ENCODE measurements at regions not wholly inside any gene's neighbourhood (a gene's known extent, or its start where the extent isn't known, plus 50 kb on each side); places are given as distances from the start of the nearest gene placed in this dataset.
"Not testable (repeated sequence)": the region's sequence is repeated elsewhere in the genome, so short reads cannot be mapped to it uniquely, and the experiment has no call there.

DNA sequence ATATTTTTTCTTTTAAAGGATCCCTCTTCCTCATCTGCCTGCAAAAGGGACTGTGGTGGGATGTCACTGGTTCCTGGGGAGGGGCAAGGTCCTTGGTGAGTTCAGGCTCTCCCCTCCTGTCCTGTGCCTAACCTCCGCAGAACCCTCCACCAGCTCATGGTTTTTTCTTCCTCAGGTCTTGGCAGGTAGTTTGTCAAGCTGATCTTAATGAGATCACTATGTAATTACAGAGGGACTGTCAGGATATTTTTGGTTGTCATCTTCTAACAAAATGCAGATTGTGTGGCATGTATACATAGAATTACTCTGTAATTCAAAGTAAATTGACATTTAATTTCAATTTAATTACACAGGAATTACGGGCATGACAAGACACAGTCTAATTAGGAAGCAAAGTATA, 150.3 kb upstream of the SEMA6A start:
- TF ChIP-seq ZNF274 (IDR thresholded peaks at IDR 0.05; ENCODE audit: low read depth, low read length) = no peak
- no peak overlapping the region for H3K4me3 ChIP-seq (ENCODE audit: low read length)

- H3K4me3 ChIP-seq (ENCODE audit: low read length) = no peak overlapping the region
- no peak for TF ChIP-seq ZNF274 (IDR thresholded peaks at IDR 0.05; ENCODE audit: low read depth, low read length)
Measured at GRCh38 chr5:116722651-116723050, 148.0 kb upstream of the SEMA6A start.

GRCh38 chr5:116719106-116719505, 144.5 kb upstream of the SEMA6A start:
- no peak overlapping the region for H3K4me3 ChIP-seq (ENCODE audit: low read length)
- no peak for TF ChIP-seq ZNF274 (IDR thresholded peaks at IDR 0.05; ENCODE audit: low read depth, low read length)

GRCh38 chr5:116718317-116718716, 143.7 kb upstream of the SEMA6A start:
- no peak overlapping the region for H3K4me3 ChIP-seq (ENCODE audit: low read length)
- no peak for TF ChIP-seq ZNF274 (IDR thresholded peaks at IDR 0.05; ENCODE audit: low read depth, low read length)

GRCh38 chr5:116709082-116709481, 134.5 kb upstream of the SEMA6A start:
- no peak overlapping the region for H3K4me3 ChIP-seq (ENCODE audit: low read length)
- no peak for TF ChIP-seq ZNF274 (IDR thresholded peaks at IDR 0.05; ENCODE audit: low read depth, low read length)

DNA sequence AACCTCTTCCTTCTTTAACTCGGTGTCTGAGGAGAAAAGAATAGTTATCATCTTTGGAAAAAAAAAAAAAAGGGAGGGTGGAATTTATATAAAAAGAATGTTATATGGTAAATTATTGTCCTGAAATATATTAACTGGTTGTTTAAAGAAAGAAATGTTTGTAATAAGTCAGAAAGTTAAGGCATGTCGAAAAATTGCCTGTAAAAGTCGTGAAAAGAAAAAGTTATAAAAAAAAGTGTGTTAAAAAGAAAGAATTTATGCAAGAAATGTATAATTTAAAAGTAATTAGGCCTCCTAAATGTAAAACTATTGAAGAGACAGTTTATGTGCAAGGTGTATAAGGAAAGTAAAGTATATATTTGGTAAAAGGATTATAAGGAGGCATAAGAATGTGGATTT, 130.5 kb upstream of the SEMA6A start:
- not testable (repeated sequence) for H3K4me3 ChIP-seq (ENCODE audit: low read length)

DNA sequence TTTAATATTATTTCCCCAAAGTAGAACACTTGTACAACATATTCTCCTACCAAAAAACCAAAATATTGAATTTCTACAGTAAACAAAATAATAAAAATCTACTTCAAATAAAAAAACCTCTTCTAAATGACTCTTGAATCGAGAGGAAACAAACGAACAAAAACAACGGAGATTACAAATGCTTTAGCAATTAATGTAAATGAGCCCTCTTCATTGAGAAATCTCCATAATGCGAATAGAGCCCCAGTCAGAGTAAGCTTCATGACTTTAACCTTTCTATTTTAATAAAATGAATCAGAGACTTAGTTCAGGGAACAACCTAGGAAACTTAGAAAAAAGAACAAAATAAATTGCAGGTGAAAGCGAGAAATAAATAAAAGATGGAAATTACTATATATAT, 129.3 kb upstream of the SEMA6A start:
- TF ChIP-seq ZNF274 (IDR thresholded peaks at IDR 0.05; ENCODE audit: low read depth, low read length) = no peak

DNA sequence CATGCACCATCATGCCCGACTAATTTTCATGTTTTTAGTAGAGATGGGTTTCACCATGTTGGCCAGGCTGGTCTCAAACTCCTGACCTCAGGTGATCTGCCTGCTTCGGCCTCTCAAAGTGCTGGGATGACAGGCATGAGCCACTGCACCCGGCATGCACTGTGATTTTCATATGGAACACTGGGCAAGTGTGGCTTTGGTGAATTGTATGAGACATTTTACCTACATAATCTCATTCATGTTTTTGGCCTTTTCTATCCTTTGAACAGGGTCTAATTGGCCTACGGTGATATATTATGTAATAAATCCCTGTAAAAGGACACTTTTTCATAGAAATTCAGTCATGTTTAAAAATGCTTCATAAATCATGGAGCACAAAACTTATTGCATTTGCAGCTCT, 128.7 kb upstream of the SEMA6A start:
- TF ChIP-seq ZNF274 (IDR thresholded peaks at IDR 0.05; ENCODE audit: low read depth, low read length) = no peak
- H3K4me3 ChIP-seq (ENCODE audit: low read length) = no peak overlapping the region

More for the DNA sequence above, 129.3 kb upstream of the SEMA6A start:
- no peak overlapping the region for H3K4me3 ChIP-seq (ENCODE audit: low read length)

DNA sequence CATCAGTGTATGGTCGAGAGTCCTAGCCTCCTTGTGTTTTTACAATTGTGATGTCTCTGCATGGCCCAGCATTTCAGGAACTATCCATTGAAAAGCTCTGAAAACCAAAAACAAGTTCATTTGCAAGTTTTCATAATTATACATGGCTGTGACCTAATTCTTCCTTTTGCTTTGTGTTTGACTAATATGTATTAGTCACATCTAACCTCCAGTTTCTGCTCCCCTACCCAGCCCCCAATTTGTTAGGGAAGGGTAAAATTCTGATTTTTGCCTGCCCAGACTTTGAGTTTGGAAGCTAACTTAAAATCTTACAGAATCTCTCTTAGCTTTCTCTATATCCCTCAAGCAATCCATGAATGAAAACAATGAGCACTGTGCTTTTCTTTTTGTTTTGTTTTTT, 128.2 kb upstream of the SEMA6A start:
- TF ChIP-seq ZNF274 (IDR thresholded peaks at IDR 0.05; ENCODE audit: low read depth, low read length) = no peak
- no peak overlapping the region for H3K4me3 ChIP-seq (ENCODE audit: low read length)

DNA sequence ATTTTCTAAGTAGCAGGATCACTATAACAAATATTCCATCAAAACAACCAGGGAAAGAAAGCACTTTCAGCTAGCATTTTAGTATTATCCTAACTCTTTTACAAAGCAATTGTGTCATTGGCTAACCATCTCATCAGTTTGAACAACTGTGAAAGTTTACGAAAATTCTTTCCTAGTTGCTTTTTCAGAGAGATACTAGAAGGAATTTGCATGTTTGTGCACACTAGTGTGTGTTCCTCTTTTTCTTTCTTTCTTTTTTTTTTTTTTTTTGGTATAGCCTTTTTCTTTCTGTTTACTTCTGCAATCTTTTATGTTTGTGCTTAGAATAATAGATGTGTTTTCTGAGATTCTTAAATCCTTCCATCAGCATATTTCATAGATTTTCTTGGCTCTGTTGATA, 124.7 kb upstream of the SEMA6A start:
- TF ChIP-seq ZNF274 (IDR thresholded peaks at IDR 0.05; ENCODE audit: low read depth, low read length) = no peak

GRCh38 chr5:116696366-116696765, 121.7 kb upstream of the SEMA6A start:
- TF ChIP-seq ZNF274 (IDR thresholded peaks at IDR 0.05; ENCODE audit: low read depth, low read length) = no peak
- no peak overlapping the region for H3K4me3 ChIP-seq (ENCODE audit: low read length)

More for the DNA sequence above, 124.7 kb upstream of the SEMA6A start:
- H3K4me3 ChIP-seq (ENCODE audit: low read length) = no peak overlapping the region

- TF ChIP-seq ZNF274 (IDR thresholded peaks at IDR 0.05; ENCODE audit: low read depth, low read length) = no peak
- no peak overlapping the region for H3K4me3 ChIP-seq (ENCODE audit: low read length)
Measured at GRCh38 chr5:116695681-116696080, 121.1 kb upstream of the SEMA6A start.

DNA sequence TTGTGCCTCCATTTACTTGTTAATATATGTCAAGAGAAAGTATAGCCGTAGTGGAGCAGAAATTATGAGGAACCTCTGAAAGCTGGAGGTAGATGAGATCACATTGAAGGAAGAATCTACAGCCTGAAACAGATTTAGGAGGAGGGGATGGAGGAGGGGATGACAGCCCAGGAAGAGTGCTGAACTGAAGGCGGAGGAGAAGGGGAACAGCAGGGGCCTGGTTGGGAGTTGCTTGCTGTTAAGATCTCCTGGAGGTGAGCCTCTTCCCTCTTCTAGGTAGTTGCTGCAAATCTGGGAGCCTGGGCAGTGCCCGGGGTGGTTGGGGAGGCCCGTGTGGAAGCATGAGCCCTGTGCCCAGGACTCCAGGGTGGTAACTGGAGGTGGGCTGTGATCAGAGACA, 111.8 kb upstream of the SEMA6A start:
- no peak for TF ChIP-seq ZNF274 (IDR thresholded peaks at IDR 0.05; ENCODE audit: low read depth, low read length)
- H3K4me3 ChIP-seq (ENCODE audit: low read length) = no peak overlapping the region

DNA sequence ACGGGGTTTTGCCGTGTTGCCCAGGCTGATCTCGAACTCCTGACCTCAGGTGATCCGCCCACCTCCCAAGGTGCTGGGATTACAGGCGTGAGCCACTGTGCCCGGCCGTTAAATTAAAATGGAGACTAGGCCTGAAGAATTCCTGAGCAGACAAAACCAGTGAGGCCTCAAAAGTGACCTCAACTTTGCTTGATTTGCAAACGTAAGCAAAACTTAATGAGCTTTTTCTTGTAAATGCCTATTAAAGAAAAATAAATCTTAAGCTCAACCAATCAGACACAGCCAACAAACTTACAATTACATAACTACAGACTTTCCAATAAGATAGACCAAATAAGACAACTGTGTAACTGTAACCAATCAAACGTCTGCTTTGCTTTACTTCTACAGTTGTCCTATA, 111.3 kb upstream of the SEMA6A start:
- no peak for TF ChIP-seq ZNF274 (IDR thresholded peaks at IDR 0.05; ENCODE audit: low read depth, low read length)

GRCh38 chr5:116685069-116685468, 110.4 kb upstream of the SEMA6A start:
- H3K4me3 ChIP-seq (ENCODE audit: low read length) = no peak overlapping the region
- no peak for TF ChIP-seq ZNF274 (IDR thresholded peaks at IDR 0.05; ENCODE audit: low read depth, low read length)

More for the DNA sequence above, 111.3 kb upstream of the SEMA6A start:
- H3K4me3 ChIP-seq (ENCODE audit: low read length) = no peak overlapping the region

- H3K4me3 ChIP-seq (ENCODE audit: low read length) = no peak overlapping the region
- no peak for TF ChIP-seq ZNF274 (IDR thresholded peaks at IDR 0.05; ENCODE audit: low read depth, low read length)
Measured at GRCh38 chr5:116681334-116682013, 106.9 kb upstream of the SEMA6A start.

All from GM08714 (cell line).